Keratinocyte (primary cell): ENCODE measurements at regions not wholly inside any gene's neighbourhood (a gene's known extent, or its start where the extent isn't known, plus 50 kb on each side); places are given as distances from the start of the nearest gene placed in this dataset.

Experiments
- EZH2 ChIP-seq: IDR thresholded peaks from one replicate; pipeline ENCODE4 v1.6.1; 2012; ENCODE audit warnings: inconsistent platforms, mild to moderate bottlenecking, low read length, moderate library complexity
- TF ChIP-seq, protein P1 (sequence below), 3 experiments: IDR thresholded peaks in 1 of 3; conservative IDR thresholded peaks in 1 of 3; optimal IDR thresholded peaks in 1 of 3; 2 replicates in 2 of 3; 3 replicates in 1 of 3; pipeline versions ENCODE3 to v1.5.1; 2011; ENCODE audit warnings: low read length in 3 of 3, mild to moderate bottlenecking in 3 of 3, moderate library complexity in 2 of 3, control low read depth in 1 of 3, inconsistent platforms in 1 of 3; ENCODE audit not compliant: insufficient read depth in 2 of 3; ENCODE audit errors: extremely low read depth in 1 of 3

DNA sequence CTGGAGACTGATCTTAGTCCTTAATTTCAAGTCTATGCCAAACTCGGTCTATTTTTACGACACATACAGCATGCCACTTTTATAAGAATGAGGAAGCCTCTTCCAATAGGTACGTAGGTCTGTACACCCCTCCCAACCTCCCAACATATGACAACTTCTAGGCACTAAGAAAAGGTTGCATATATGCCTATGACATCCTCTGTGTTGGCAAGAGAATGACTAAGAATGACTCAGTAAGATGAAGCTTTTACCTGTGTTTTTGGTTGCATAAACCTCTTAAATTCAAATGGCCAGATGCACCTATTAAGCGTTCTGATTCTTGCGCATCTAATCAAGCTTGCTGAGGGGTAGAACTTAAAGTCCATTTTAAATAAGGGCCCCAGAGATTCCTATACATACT lies 586.4 kb upstream of the ZEB2 start:
- TF ChIP-seq, protein P1, sequence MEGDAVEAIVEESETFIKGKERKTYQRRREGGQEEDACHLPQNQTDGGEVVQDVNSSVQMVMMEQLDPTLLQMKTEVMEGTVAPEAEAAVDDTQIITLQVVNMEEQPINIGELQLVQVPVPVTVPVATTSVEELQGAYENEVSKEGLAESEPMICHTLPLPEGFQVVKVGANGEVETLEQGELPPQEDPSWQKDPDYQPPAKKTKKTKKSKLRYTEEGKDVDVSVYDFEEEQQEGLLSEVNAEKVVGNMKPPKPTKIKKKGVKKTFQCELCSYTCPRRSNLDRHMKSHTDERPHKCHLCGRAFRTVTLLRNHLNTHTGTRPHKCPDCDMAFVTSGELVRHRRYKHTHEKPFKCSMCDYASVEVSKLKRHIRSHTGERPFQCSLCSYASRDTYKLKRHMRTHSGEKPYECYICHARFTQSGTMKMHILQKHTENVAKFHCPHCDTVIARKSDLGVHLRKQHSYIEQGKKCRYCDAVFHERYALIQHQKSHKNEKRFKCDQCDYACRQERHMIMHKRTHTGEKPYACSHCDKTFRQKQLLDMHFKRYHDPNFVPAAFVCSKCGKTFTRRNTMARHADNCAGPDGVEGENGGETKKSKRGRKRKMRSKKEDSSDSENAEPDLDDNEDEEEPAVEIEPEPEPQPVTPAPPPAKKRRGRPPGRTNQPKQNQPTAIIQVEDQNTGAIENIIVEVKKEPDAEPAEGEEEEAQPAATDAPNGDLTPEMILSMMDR (optimal IDR thresholded peaks at IDR 0.05 in 1 of 3, IDR thresholded peaks at IDR 0.05 in 1 of 3, conservative IDR thresholded peaks at IDR 0.05 in 1 of 3; ENCODE audit: extremely low read depth in 1 of 3, insufficient read depth in 2 of 3, low read length in 3 of 3): no peak
- TF ChIP-seq EZH2: no peak
